ENCODE measurements at regions not wholly inside any gene's neighbourhood (a gene's known extent, or its start where the extent isn't known, plus 50 kb on each side); places are given as distances from the start of the nearest gene placed in this dataset.
"Not testable (repeated sequence)": the region's sequence is repeated elsewhere in the genome, so short reads cannot be mapped to it uniquely, and the experiment has no call there.

GRCh38 chr16:79883494-79883893, 283.0 kb upstream of the MAF start:
- H3K9me3 ChIP-seq (ENCODE audit: control extremely low read depth in 1 of 3, control insufficient read depth in 2 of 3, insufficient read depth in 1 of 3, low read length in 2 of 3): no peaks in the 10 kb centered on the region
- ChIA-PET POLR2A (no interaction called here), CTCF (no interaction called here)
- H3K4me3 ChIP-seq (ENCODE audit: control extremely low read depth in 1 of 5, extremely low read depth in 1 of 5, insufficient read depth in 1 of 5, low read depth in 2 of 5, low read length in 4 of 5): no peak overlapping the region
- no peaks in the 10 kb centered on the region for H4K20me1 ChIP-seq (ENCODE audit: control insufficient read depth, insufficient read depth, low read length, poor library complexity, severe bottlenecking)
- DNase-seq (no peak), ATAC-seq (ENCODE audit: low read depth) (no peak)
- H3K36me3 ChIP-seq (replicated peaks in 1 of 2; ENCODE audit: control extremely low read depth in 1 of 2, control insufficient read depth in 1 of 2, extremely low read depth in 1 of 2, insufficient read depth in 2 of 2, low read length in 1 of 2): no peaks in the 10 kb centered on the region
- intact Hi-C loops (cut with micrococcal nuclease): no loop called here
- Mint-ChIP-seq H3K27ac (no peak overlapping the region), H3K4me1 (no peaks in the 10 kb centered on the region), H3K27me3 (no peaks in the 10 kb centered on the region), H3K4me3 (no peak overlapping the region), H3K9me3 (ENCODE audit: insufficient read depth) (no peaks in the 10 kb centered on the region)
- H3K4me2 ChIP-seq (replicated peaks; ENCODE audit: low read depth, low read length, poor library complexity, severe bottlenecking): no peak overlapping the region
- no peak overlapping the region for H3K27ac ChIP-seq (ENCODE audit: low read length in 2 of 2)
- H2AFZ ChIP-seq (ENCODE audit: insufficient read depth, low read depth, low read length, poor library complexity, severe bottlenecking): no peak overlapping the region
- WGBS (ENCODE audit: insufficient coverage): no CpG with 5 or more reads among the region's 4 CpGs
- no peak overlapping the region for H3K9ac ChIP-seq (ENCODE audit: low read length)
- no peaks in the 10 kb centered on the region for H3K4me1 ChIP-seq (ENCODE audit: control insufficient read depth in 2 of 2, insufficient read depth in 2 of 2, low read length in 2 of 2)
- TF ChIP-seq CTCF (IDR thresholded peaks at IDR 0.05) (no peak), EZH2 (IDR thresholded peaks at IDR 0.05; ENCODE audit: borderline replicate concordance, insufficient read depth, low read depth, low read length, poor library complexity, severe bottlenecking) (no peak)
- H3K27me3 ChIP-seq (replicated peaks in 1 of 4; ENCODE audit: control extremely low read depth in 1 of 4, control insufficient read depth in 3 of 4, insufficient read depth in 4 of 4, low read length in 3 of 4): no peaks in the 10 kb centered on the region
- H3K79me2 ChIP-seq (ENCODE audit: control insufficient read depth, insufficient read depth, low read length): no peaks in the 10 kb centered on the region

- Histone ChIP-seq H3K9ac (ENCODE audit: low read length) (no peak overlapping the region), H3K79me2 (ENCODE audit: control insufficient read depth, insufficient read depth, low read length) (no peaks in the 10 kb centered on the region), H3K4me1 (ENCODE audit: control insufficient read depth in 2 of 2, insufficient read depth in 2 of 2, low read length in 2 of 2) (no peaks in the 10 kb centered on the region), H3K27ac (ENCODE audit: low read length in 2 of 2) (no peak overlapping the region), H2AFZ (ENCODE audit: insufficient read depth, low read depth, low read length, poor library complexity, severe bottlenecking) (no peak overlapping the region), H3K4me2 (replicated peaks; ENCODE audit: low read depth, low read length, poor library complexity, severe bottlenecking) (no peak overlapping the region), H3K4me3 (ENCODE audit: control extremely low read depth in 1 of 5, extremely low read depth in 1 of 5, insufficient read depth in 1 of 5, low read depth in 2 of 5, low read length in 4 of 5) (no peak overlapping the region), H4K20me1 (ENCODE audit: control insufficient read depth, insufficient read depth, low read length, poor library complexity, severe bottlenecking) (no peaks in the 10 kb centered on the region), H3K36me3 (replicated peaks in 1 of 2; ENCODE audit: control extremely low read depth in 1 of 2, control insufficient read depth in 1 of 2, extremely low read depth in 1 of 2, insufficient read depth in 2 of 2, low read length in 1 of 2) (no peaks in the 10 kb centered on the region), H3K27me3 (replicated peaks in 1 of 4; ENCODE audit: control extremely low read depth in 1 of 4, control insufficient read depth in 3 of 4, insufficient read depth in 4 of 4, low read length in 3 of 4) (no peaks in the 10 kb centered on the region), H3K9me3 (ENCODE audit: control extremely low read depth in 1 of 3, control insufficient read depth in 2 of 3, insufficient read depth in 1 of 3, low read length in 2 of 3) (no peaks in the 10 kb centered on the region)
- DNase-seq (no peak), ATAC-seq (ENCODE audit: low read depth) (no peak)
- no peak overlapping the region for H3K27ac Mint-ChIP-seq
- no peaks in the 10 kb centered on the region for H3K9me3 Mint-ChIP-seq (ENCODE audit: insufficient read depth)
- intact Hi-C loops (cut with micrococcal nuclease): no loop called here
- ChIA-PET POLR2A (no interaction called here), CTCF (no interaction called here)
- H3K4me1 Mint-ChIP-seq: no peaks in the 10 kb centered on the region
- no CpG with 5 or more reads among the region's 8 CpGs for WGBS (ENCODE audit: insufficient coverage)
- H3K27me3 Mint-ChIP-seq: no peaks in the 10 kb centered on the region
- TF ChIP-seq CTCF (IDR thresholded peaks at IDR 0.05) (no peak), EZH2 (IDR thresholded peaks at IDR 0.05; ENCODE audit: borderline replicate concordance, insufficient read depth, low read depth, low read length, poor library complexity, severe bottlenecking) (no peak)
- H3K4me3 Mint-ChIP-seq: no peak overlapping the region
Observed at GRCh38 chr16:79882340-79883005, 281.9 kb upstream of the MAF start.

DNA sequence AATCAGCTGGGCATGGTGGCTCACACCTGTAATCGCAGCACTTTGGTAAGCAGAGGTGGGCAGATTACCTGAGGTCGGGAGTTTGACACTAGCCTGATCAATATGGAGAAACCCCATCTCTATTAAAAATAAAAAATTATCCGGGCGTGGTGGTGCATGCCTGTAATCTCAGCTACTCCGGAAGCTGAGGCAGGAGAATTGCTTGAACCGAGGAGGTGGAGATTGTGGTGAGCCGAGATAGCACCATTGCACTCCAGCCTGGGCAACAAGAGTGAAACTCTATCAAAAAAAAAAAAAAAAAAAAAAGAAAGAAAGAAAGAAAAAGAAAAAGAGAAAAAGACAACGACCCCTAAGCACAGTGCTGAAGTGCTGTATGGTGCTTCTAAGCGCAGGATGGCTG, 280.6 kb upstream of the MAF start:
- POLR2A ChIA-PET; CTCF ChIA-PET; H3K27me3 ChIP-seq (replicated peaks in 1 of 4; ENCODE audit: control extremely low read depth in 1 of 4, control insufficient read depth in 3 of 4, insufficient read depth in 4 of 4, low read length in 3 of 4); H3K36me3 ChIP-seq (replicated peaks in 1 of 2; ENCODE audit: control extremely low read depth in 1 of 2, control insufficient read depth in 1 of 2, extremely low read depth in 1 of 2, insufficient read depth in 2 of 2, low read length in 1 of 2); H3K4me3 ChIP-seq (ENCODE audit: control extremely low read depth in 1 of 5, extremely low read depth in 1 of 5, insufficient read depth in 1 of 5, low read depth in 2 of 5, low read length in 4 of 5); H3K9me3 ChIP-seq (ENCODE audit: control extremely low read depth in 1 of 3, control insufficient read depth in 2 of 3, insufficient read depth in 1 of 3, low read length in 2 of 3); H3K4me3 Mint-ChIP-seq; DNase-seq; H3K27ac Mint-ChIP-seq; ATAC-seq (ENCODE audit: low read depth); H4K20me1 ChIP-seq (ENCODE audit: control insufficient read depth, insufficient read depth, low read length, poor library complexity, severe bottlenecking); H3K4me1 Mint-ChIP-seq; H3K4me1 ChIP-seq (ENCODE audit: control insufficient read depth in 2 of 2, insufficient read depth in 2 of 2, low read length in 2 of 2); H3K9ac ChIP-seq (ENCODE audit: low read length); H3K4me2 ChIP-seq (replicated peaks; ENCODE audit: low read depth, low read length, poor library complexity, severe bottlenecking); intact Hi-C loops (cut with micrococcal nuclease); H3K79me2 ChIP-seq (ENCODE audit: control insufficient read depth, insufficient read depth, low read length); H3K27me3 Mint-ChIP-seq; H3K9me3 Mint-ChIP-seq (ENCODE audit: insufficient read depth); H2AFZ ChIP-seq (ENCODE audit: insufficient read depth, low read depth, low read length, poor library complexity, severe bottlenecking); H3K27ac ChIP-seq (ENCODE audit: low read length in 2 of 2): not testable (repeated sequence)
- 100% methylated on average over 1 of the region's 9 CpGs for WGBS (ENCODE audit: insufficient coverage)
